Embryonic facial prominence (tissue), 1 donor: ENCODE measurements at regions not wholly inside any gene's neighbourhood (a gene's known extent, or its start where the extent isn't known, plus 50 kb on each side); places are given as distances from the start of the nearest gene placed in this dataset.
A peak's percentile ranks its signal among the peaks of the same experiment; 100 is the strongest.

ENCODE experiments used
- DNase-seq: peaks from one replicate; pipeline ENCODE4 v3.0.0-alpha.2; 2016; ENCODE audit errors: extremely low spot score

- no peak for DNase-seq
These were observed 903.4 kb downstream of the TECRL start for GRCh38 chr4:63505714-63506460.

- DNase-seq, result no peak
These were observed 916.0 kb downstream of the TECRL start for GRCh38 chr4:63493265-63493664.

GRCh38 chr4:63492515-63492914 lies 916.7 kb downstream of the TECRL start:
- peak; percentile 9 for DNase-seq

GRCh38 chr4:63464393-63464792 lies 944.9 kb downstream of the TECRL start:
- no peak for DNase-seq

GRCh38 chr4:63460075-63460474 lies 949.2 kb downstream of the TECRL start:
- no peak for DNase-seq

GRCh38 chr4:63459329-63459728 lies 949.9 kb downstream of the TECRL start:
- DNase-seq, result no peak

GRCh38 chr4:63458010-63458409 lies 951.2 kb downstream of the TECRL start:
- no peak for DNase-seq

- DNase-seq, result no peak
These were observed 969.0 kb downstream of the TECRL start for GRCh38 chr4:63440236-63440635.

- no peak for DNase-seq
These were observed 979.1 kb downstream of the TECRL start for GRCh38 chr4:63430105-63430504.

GRCh38 chr4:63396269-63396668 lies 1013.0 kb downstream of the TECRL start:
- no peak for DNase-seq

- no peak for DNase-seq
These were observed 1015.7 kb downstream of the TECRL start for GRCh38 chr4:63393544-63393943.

GRCh38 chr4:63379750-63380522 lies 1029.3 kb downstream of the TECRL start:
- no peak for DNase-seq

- DNase-seq, result peak; percentile 23
These were observed 1038.2 kb downstream of the TECRL start for GRCh38 chr4:63371001-63371400.

GRCh38 chr4:63361628-63362027 lies 1047.6 kb downstream of the TECRL start:
- no peak for DNase-seq

- no peak for DNase-seq
These were observed 1048.2 kb downstream of the TECRL start for GRCh38 chr4:63361066-63361465.

- no peak for DNase-seq
These were observed 1059.6 kb downstream of the TECRL start for GRCh38 chr4:63349674-63350025.

- no peak for DNase-seq
These were observed 1060.2 kb downstream of the TECRL start for GRCh38 chr4:63348735-63349673.

GRCh38 chr4:63325140-63325539 lies 1084.1 kb downstream of the TECRL start:
- DNase-seq, result no peak

GRCh38 chr4:63316633-63317032 lies 1092.6 kb downstream of the TECRL start:
- DNase-seq, result no peak

GRCh38 chr4:63315651-63316050 lies 1093.6 kb downstream of the TECRL start:
- no peak for DNase-seq

- DNase-seq, result no peak
These were observed 1100.6 kb downstream of the TECRL start for GRCh38 chr4:63308697-63309096.

- DNase-seq, result no peak
These were observed 1106.5 kb downstream of the TECRL start for GRCh38 chr4:63302792-63303191.
